ENCODE measurements at regions not wholly inside any gene's neighbourhood (a gene's known extent, or its start where the extent isn't known, plus 50 kb on each side); places are given as distances from the start of the nearest gene placed in this dataset.

DNA sequence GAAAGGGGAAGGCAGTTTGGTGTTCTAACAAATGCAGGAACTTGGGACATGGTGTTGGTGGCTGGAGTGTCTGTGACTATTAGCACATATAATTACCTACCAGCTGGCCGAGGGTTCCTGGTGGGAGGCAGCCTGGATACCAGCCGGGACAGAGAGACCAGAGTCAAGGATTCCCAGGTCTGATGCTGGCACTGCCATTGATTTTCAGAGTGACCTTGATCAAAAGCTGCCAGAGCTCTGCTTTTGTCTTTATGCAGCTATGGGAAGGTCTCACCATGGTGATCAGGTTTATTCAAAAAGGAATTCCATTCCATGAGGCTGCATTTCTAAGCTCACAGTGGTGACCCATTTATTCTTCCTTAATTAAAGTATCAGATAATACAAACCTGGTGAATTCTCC lies 101.0 kb upstream of the PWP1 start:
- H3K27ac ChIP-seq (ENCODE audit: low read depth, low read length) = no peak overlapping the region
- H3K27me3 ChIP-seq (ENCODE audit: low read length) = no peaks in the 10 kb centered on the region
- H3K4me2 ChIP-seq (ENCODE audit: low read depth, low read length, poor library complexity, severe bottlenecking) = no peak overlapping the region
- H2AFZ ChIP-seq (ENCODE audit: low read depth, low read length, severe bottlenecking) = no peak overlapping the region
- no peak overlapping the region for H3K9ac ChIP-seq (ENCODE audit: low read length)
- no peaks in the 10 kb centered on the region for H3K36me3 ChIP-seq (ENCODE audit: low read length)
- H3K79me2 ChIP-seq (ENCODE audit: insufficient read depth, low read length) = no peaks in the 10 kb centered on the region
- no peak for TF ChIP-seq EZH2phosphoT487 (conservative IDR thresholded peaks at IDR 0.05; ENCODE audit: low read length)
- TF ChIP-seq, protein P1, sequence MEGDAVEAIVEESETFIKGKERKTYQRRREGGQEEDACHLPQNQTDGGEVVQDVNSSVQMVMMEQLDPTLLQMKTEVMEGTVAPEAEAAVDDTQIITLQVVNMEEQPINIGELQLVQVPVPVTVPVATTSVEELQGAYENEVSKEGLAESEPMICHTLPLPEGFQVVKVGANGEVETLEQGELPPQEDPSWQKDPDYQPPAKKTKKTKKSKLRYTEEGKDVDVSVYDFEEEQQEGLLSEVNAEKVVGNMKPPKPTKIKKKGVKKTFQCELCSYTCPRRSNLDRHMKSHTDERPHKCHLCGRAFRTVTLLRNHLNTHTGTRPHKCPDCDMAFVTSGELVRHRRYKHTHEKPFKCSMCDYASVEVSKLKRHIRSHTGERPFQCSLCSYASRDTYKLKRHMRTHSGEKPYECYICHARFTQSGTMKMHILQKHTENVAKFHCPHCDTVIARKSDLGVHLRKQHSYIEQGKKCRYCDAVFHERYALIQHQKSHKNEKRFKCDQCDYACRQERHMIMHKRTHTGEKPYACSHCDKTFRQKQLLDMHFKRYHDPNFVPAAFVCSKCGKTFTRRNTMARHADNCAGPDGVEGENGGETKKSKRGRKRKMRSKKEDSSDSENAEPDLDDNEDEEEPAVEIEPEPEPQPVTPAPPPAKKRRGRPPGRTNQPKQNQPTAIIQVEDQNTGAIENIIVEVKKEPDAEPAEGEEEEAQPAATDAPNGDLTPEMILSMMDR (IDR thresholded peaks at IDR 0.05; ENCODE audit: insufficient read depth, low read length, poor library complexity, severe bottlenecking) = no peak
- no peaks in the 10 kb centered on the region for H4K20me1 ChIP-seq (ENCODE audit: low read depth, low read length)
- H3F3A ChIP-seq (ENCODE audit: insufficient read depth) = no peaks in the 10 kb centered on the region
- H3K9me2 ChIP-seq (replicated peaks; ENCODE audit: insufficient read depth, low read length) = no peaks in the 10 kb centered on the region
- no peaks in the 10 kb centered on the region for H3K9me3 ChIP-seq (ENCODE audit: insufficient read depth, low read length)
- H3K4me3 ChIP-seq (ENCODE audit: insufficient read depth, low read length, poor library complexity, severe bottlenecking) = no peak overlapping the region

DNA sequence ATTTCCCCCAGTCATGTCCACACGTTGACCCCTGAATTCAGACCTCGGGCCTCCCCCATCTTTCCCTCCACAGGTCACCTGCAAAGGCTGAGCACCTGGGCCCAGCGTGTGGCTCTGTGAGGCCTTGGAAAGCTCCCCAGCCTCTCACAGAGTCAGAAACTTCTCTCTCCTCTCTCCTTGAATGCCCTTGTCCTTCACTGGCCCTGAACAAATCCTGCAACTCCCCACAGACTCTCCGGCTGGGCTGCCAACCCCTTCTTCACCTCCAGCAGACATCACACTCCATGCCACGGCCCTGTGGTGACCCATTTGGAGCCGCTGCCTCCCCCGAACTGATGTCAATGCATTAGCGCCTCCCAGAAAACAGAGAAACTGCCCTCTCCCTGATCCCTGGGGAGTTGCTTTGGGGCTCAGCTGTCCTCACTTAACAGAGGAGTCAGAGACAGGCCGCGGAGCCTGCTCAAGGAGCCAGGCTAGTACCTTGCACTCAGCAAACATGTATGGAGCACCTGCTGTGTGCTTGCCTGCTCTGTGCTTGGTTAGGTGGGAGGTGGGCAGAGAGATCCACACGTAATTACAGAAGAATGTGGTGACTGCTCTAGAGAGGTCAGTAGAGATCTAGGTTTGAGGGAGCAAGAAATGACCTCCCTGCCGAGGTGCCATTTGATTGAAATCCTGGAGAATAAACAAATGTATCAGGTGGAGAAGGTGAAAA lies 99.2 kb upstream of the PWP1 start:
- H4K20me1 ChIP-seq (ENCODE audit: low read depth, low read length) = no peaks in the 10 kb centered on the region
- H3F3A ChIP-seq (ENCODE audit: insufficient read depth) = no peaks in the 10 kb centered on the region
- H3K27ac ChIP-seq (ENCODE audit: low read depth, low read length) = no peak overlapping the region
- no peaks in the 10 kb centered on the region for H3K9me3 ChIP-seq (ENCODE audit: insufficient read depth, low read length)
- no peak overlapping the region for H2AFZ ChIP-seq (ENCODE audit: low read depth, low read length, severe bottlenecking)
- H3K4me3 ChIP-seq (ENCODE audit: insufficient read depth, low read length, poor library complexity, severe bottlenecking) = no peak overlapping the region
- no peak overlapping the region for H3K4me2 ChIP-seq (ENCODE audit: low read depth, low read length, poor library complexity, severe bottlenecking)
- no peaks in the 10 kb centered on the region for H3K36me3 ChIP-seq (ENCODE audit: low read length)
- TF ChIP-seq EZH2phosphoT487 (conservative IDR thresholded peaks at IDR 0.05; ENCODE audit: low read length) = no peak
- TF ChIP-seq, protein P1 (IDR thresholded peaks at IDR 0.05; ENCODE audit: insufficient read depth, low read length, poor library complexity, severe bottlenecking) = no peak
- H3K9ac ChIP-seq (ENCODE audit: low read length) = no peak overlapping the region
- no peaks in the 10 kb centered on the region for H3K79me2 ChIP-seq (ENCODE audit: insufficient read depth, low read length)
- no peaks in the 10 kb centered on the region for H3K27me3 ChIP-seq (ENCODE audit: low read length)
- no peaks in the 10 kb centered on the region for H3K9me2 ChIP-seq (replicated peaks; ENCODE audit: insufficient read depth, low read length)

DNA sequence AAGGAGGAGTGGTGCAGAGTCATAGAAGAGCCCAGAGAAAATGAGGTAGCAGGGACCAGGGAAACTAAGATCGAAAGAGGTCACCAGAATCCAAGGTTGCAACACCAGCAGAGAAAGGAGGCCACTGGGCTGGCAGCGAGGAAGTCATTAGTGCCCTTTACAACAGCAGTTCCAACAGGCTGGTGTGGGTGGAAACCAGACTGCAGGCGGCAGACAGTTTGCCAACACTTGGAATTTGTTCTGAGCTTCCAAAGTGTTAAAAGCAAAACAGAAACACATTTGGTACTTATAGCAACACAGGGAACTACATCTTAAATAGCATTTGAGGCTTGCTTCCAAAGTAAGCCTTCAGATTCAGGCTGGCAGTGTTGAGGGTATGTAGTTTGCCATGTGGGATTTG lies 95.2 kb upstream of the PWP1 start:
- H3F3A ChIP-seq (ENCODE audit: insufficient read depth) = no peaks in the 10 kb centered on the region

More for the DNA sequence above, 95.2 kb upstream of the PWP1 start:
- Histone ChIP-seq H3K9ac (ENCODE audit: low read length) (no peak overlapping the region), H3K9me2 (replicated peaks; ENCODE audit: insufficient read depth, low read length) (no peaks in the 10 kb centered on the region), H2AFZ (ENCODE audit: low read depth, low read length, severe bottlenecking) (no peak overlapping the region), H3K27ac (ENCODE audit: low read depth, low read length) (no peak overlapping the region), H3K36me3 (ENCODE audit: low read length) (no peaks in the 10 kb centered on the region), H3K27me3 (ENCODE audit: low read length) (no peaks in the 10 kb centered on the region), H3K9me3 (ENCODE audit: insufficient read depth, low read length) (peaks cover 17% of the 10 kb centered on the region; the same call in 1 of the 2 replicates), H3K4me3 (ENCODE audit: insufficient read depth, low read length, poor library complexity, severe bottlenecking) (no peak overlapping the region), H3K4me2 (ENCODE audit: low read depth, low read length, poor library complexity, severe bottlenecking) (no peak overlapping the region), H4K20me1 (ENCODE audit: low read depth, low read length) (no peaks in the 10 kb centered on the region), H3K79me2 (ENCODE audit: insufficient read depth, low read length) (no peaks in the 10 kb centered on the region)
- TF ChIP-seq, protein P1 (IDR thresholded peaks at IDR 0.05; ENCODE audit: insufficient read depth, low read length, poor library complexity, severe bottlenecking) = no peak
- no peak for TF ChIP-seq EZH2phosphoT487 (conservative IDR thresholded peaks at IDR 0.05; ENCODE audit: low read length)

All from SU-DHL-6 (cell line).